Esophagus muscularis mucosa (tissue), 4 donors: ENCODE measurements at regions not wholly inside any gene's neighbourhood (a gene's known extent, or its start where the extent isn't known, plus 50 kb on each side); places are given as distances from the start of the nearest gene placed in this dataset.
A peak's percentile ranks its signal among the peaks of the same experiment; 100 is the strongest.

Source experiments
- DNase-seq: peaks from one replicate; pipeline ENCODE4 v3.0.0-alpha.2; 2017; ENCODE audit errors: extremely low spot score
- H3K27ac ChIP-seq, 4 donors: fragments of 200-600 bp; sonication (generic); replicated peaks in 1 of 4; 1 replicate in 3 of 4; 2 replicates in 1 of 4; pipeline ENCODE4 v1.5.1; 2016 to 2019; ENCODE audit warnings: mild to moderate bottlenecking in 1 of 4
- H3K27me3 ChIP-seq, 4 donors: fragments of 200-600 bp; sonication (generic); one replicate each; pipeline versions ENCODE4 v1.5.1 to v1.6.0; 2016 to 2019
- H3K36me3 ChIP-seq, 4 donors: fragments of 200-600 bp; sonication (generic); one replicate each; pipeline ENCODE4 v1.5.1; 2016 to 2019
- H3K4me1 ChIP-seq, 4 donors: fragments of 200-600 bp; sonication (generic); one replicate each; pipeline ENCODE4 v1.5.1; 2016 to 2019
- H3K4me3 ChIP-seq, 4 donors: fragments of 200-600 bp; sonication (generic); 1 replicate in 2 of 4; 2 replicates in 2 of 4; pipeline ENCODE4 v1.5.1; 2016 to 2019; ENCODE audit warnings: mild to moderate bottlenecking in 4 of 4, moderate library complexity in 1 of 4
- H3K9me3 ChIP-seq, 4 donors: fragments of 200-600 bp; sonication (generic); 1 replicate in 3 of 4; 2 replicates in 1 of 4; pipeline ENCODE4 v1.5.1; 2016 to 2019
- EP300 ChIP-seq: sonication (generic); formaldehyde crosslinking; IDR thresholded peaks from one replicate; pipeline ENCODE4 v1.6.1; 2017; ENCODE audit warnings: antibody characterized with exemption
- POLR2A ChIP-seq: fragments of 450-650 bp; IDR thresholded peaks from one replicate; pipeline ENCODE4 v1.6.1; 2017; ENCODE audit warnings: antibody characterized with exemption, moderate library complexity, mild to moderate bottlenecking, low read depth
- POLR2AphosphoS5 ChIP-seq, 2 donors: sonication (generic); formaldehyde crosslinking; IDR thresholded peaks; one replicate each; pipeline ENCODE4 v1.6.1; 2017; ENCODE audit warnings: antibody characterized with exemption in 2 of 2
- WGBS: methylation state at CpG from one replicate; pipeline ENCODE4 v1.1.5; 2018; 5-methylcytosine and 5-hydroxymethylcytosine counted together
- intact Hi-C: fragments of 100-400 bp; cut with DNase I; formaldehyde crosslinking; loops from one replicate; pipeline ENCODE4 v1.15.1; 2023
- TF ChIP-seq, protein P1 (sequence below), 3 experiments: fragments of 200-600 bp in 2 of 3; fragments of 450-650 bp in 1 of 3; sonication (generic) in 2 of 3; IDR thresholded peaks; one replicate each; pipeline ENCODE4 v1.5.1; 2017 to 2019; ENCODE audit warnings: antibody characterized with exemption in 3 of 3, mild to moderate bottlenecking in 2 of 3, moderate library complexity in 1 of 3

DNA sequence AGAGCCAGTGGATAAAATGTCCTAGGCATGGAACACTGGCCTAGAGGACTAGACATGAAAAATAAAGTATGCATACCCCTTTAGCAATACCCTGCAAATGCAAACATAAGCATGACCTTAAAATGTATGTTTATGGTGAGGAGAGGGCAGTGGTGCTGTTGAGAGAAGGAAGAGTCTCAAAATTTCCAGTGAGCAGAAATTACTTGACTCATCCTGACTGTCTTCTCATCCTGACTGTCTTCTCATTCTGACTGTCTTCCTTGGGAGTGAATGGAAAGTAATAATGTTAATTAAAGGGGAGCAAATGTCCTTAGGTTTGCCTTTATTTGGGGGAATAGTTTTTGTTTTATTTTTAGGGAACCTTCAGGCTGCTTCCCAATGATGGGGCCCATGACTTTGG lies 121.5 kb upstream of the GALNT15 start:
- no peak for TF ChIP-seq POLR2A
- TF ChIP-seq EP300, result no peak
- no peak for DNase-seq
- no peaks in the 10 kb centered on the region for H3K9me3 ChIP-seq
- H3K27me3 ChIP-seq, result no peaks in the 10 kb centered on the region
- H3K36me3 ChIP-seq, result no peaks in the 10 kb centered on the region
- no peak overlapping the region for H3K27ac ChIP-seq
- intact Hi-C loops, result no loop called here
- no peak overlapping the region for H3K4me3 ChIP-seq
- peaks cover 14 to 36% (median 25%) of the 10 kb centered on the region in 4 donors for H3K4me1 ChIP-seq

DNA sequence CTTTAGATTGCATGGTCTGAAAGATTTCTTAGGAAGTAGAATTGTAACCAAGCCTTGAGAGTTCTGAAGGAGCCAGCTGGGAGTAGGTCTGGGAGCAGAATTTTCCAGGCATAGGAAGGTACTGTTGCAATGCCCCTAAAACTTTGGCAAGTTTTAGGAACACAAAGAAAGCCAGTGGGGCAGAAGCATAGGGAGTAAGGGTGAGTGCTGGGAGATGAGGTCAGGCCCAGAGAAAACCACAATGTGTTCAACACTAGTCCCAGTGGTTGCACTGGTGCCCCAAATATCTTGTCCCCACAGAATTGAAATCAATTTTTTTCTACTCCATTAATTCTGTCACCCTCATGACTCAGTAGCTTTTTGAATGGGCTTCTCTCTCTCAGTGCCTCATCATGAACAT lies 120.7 kb upstream of the GALNT15 start:
- no peak overlapping the region for H3K4me3 ChIP-seq
- H3K27me3 ChIP-seq, result no peaks in the 10 kb centered on the region
- no peaks in the 10 kb centered on the region for H3K9me3 ChIP-seq
- intact Hi-C loops, result no loop called here
- no peaks in the 10 kb centered on the region for H3K36me3 ChIP-seq
- TF ChIP-seq EP300 (no peak), POLR2AphosphoS5 (IDR thresholded peaks at IDR 0.05) (peak in 1 of 2 donors; percentile 19)
- H3K4me1 ChIP-seq, result peaks cover 12 to 35% (median 33%) of the 10 kb centered on the region in 4 donors
- DNase-seq, result no peak
- peak overlapping the region in 3 of 4 donors; percentile 70 to 78 (median 77) for H3K27ac ChIP-seq

DNA sequence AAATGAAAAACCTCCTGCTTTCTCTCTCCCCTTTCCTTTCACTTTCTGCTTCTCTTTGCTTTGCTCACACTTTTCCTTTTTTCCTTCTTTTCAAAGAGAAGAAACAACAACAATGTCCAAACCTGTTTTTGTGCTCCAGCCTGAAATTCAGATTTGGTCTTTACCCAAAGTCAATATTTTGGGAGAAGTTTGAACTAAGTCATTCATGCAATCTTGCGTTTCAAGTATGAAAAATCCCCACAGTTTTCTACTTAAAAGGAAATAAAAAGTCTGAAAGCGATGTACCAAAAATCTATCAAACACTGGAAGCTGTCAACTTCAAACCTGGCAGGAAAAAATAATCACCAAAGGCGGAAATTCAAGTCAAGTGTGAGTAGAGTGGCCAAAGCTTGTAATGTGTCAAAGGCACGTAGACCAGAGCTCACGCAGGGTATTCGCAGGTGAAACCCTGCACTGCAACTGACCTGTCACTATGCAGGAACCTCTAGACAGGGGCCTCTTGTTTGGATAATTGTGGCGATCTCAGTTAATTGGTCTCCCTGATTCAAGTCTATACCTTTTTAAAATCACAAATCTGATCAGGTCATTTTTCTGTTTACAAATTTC lies 118.8 kb upstream of the GALNT15 start:
- Histone ChIP-seq H3K27me3 (no peaks in the 10 kb centered on the region), H3K4me1 (peaks cover 28 to 46% (median 42%) of the 10 kb centered on the region in 4 donors), H3K4me3 (no peak overlapping the region), H3K27ac (peak overlapping the region; percentile 70 to 78 (median 74)), H3K9me3 (no peaks in the 10 kb centered on the region), H3K36me3 (no peaks in the 10 kb centered on the region)
- no peak for DNase-seq
- intact Hi-C loops, result no loop called here
- TF ChIP-seq POLR2A (no peak), EP300 (no peak), POLR2AphosphoS5 (IDR thresholded peaks at IDR 0.05) (no peak)
- TF ChIP-seq, protein P1, sequence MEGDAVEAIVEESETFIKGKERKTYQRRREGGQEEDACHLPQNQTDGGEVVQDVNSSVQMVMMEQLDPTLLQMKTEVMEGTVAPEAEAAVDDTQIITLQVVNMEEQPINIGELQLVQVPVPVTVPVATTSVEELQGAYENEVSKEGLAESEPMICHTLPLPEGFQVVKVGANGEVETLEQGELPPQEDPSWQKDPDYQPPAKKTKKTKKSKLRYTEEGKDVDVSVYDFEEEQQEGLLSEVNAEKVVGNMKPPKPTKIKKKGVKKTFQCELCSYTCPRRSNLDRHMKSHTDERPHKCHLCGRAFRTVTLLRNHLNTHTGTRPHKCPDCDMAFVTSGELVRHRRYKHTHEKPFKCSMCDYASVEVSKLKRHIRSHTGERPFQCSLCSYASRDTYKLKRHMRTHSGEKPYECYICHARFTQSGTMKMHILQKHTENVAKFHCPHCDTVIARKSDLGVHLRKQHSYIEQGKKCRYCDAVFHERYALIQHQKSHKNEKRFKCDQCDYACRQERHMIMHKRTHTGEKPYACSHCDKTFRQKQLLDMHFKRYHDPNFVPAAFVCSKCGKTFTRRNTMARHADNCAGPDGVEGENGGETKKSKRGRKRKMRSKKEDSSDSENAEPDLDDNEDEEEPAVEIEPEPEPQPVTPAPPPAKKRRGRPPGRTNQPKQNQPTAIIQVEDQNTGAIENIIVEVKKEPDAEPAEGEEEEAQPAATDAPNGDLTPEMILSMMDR (IDR thresholded peaks at IDR 0.05), result no peak
- WGBS, result 67% methylated on average over 7 of the region's 7 CpGs

DNA sequence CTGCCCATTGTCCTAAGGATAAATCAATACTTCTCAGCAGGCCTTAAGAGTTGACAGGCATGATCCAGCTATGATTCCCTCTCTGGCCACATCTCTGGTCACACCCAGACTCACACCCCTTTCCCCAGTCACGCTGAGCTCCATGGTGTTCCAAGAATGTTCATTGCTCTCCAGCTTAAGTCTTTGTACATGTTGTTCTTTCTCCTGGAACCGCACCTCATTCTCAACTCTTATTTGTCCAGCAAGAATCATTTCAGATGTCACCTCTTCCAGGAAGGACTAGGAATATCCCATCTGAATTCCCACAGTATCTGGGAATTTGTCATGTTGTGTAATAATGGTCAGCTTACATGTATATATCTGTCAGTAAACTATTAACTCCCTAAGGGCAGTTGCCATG lies 118.3 kb upstream of the GALNT15 start:
- Histone ChIP-seq H3K4me1 (peaks cover 34 to 51% (median 47%) of the 10 kb centered on the region in 4 donors), H3K4me3 (no peak overlapping the region), H3K27ac (peak overlapping the region; percentile 70 to 82 (median 78)), H3K36me3 (no peaks in the 10 kb centered on the region), H3K27me3 (no peaks in the 10 kb centered on the region), H3K9me3 (no peaks in the 10 kb centered on the region)
- no peak for DNase-seq
- 69% methylated on average over 2 of the region's 2 CpGs for WGBS
- TF ChIP-seq POLR2AphosphoS5 (IDR thresholded peaks at IDR 0.05), result peak; percentile 69 to 74
- peak; percentile 33 for TF ChIP-seq EP300
- TF ChIP-seq POLR2A, result no peak
- TF ChIP-seq, protein P1 (IDR thresholded peaks at IDR 0.05), result no peak
- intact Hi-C loops, result no loop called here

DNA sequence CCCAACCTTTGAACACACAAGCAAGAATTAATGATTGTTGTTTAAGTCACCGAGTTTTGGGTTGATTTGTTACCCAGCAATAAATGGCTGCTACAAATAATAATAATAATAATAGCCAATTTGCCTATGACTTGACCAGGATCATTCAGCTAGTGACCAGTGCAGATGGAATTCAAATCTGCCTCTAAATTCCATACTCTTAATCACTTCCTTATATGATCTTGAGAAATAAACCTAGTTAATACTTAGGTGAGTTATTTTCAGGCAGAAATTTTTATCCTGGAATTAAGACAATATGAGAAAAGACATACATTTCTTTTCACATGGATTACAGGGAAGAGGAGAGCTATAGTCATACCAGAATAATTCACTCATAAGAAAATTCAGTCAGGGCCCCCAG lies 116.0 kb upstream of the GALNT15 start:
- TF ChIP-seq POLR2AphosphoS5 (IDR thresholded peaks at IDR 0.05) (no peak), POLR2A (no peak), EP300 (no peak)
- TF ChIP-seq, protein P1 (IDR thresholded peaks at IDR 0.05), result no peak
- H3K4me1 ChIP-seq, result peaks cover 47 to 63% (median 55%) of the 10 kb centered on the region in 4 donors
- peak overlapping the region; percentile 77 to 82 (median 78) for H3K27ac ChIP-seq
- H3K36me3 ChIP-seq, result no peaks in the 10 kb centered on the region
- WGBS, result 96% methylated on average over 1 of the region's 1 CpG
- no peaks in the 10 kb centered on the region for H3K9me3 ChIP-seq
- no peak overlapping the region for H3K4me3 ChIP-seq
- H3K27me3 ChIP-seq, result no peaks in the 10 kb centered on the region
- intact Hi-C loops, result no loop called here
- no peak for DNase-seq

DNA sequence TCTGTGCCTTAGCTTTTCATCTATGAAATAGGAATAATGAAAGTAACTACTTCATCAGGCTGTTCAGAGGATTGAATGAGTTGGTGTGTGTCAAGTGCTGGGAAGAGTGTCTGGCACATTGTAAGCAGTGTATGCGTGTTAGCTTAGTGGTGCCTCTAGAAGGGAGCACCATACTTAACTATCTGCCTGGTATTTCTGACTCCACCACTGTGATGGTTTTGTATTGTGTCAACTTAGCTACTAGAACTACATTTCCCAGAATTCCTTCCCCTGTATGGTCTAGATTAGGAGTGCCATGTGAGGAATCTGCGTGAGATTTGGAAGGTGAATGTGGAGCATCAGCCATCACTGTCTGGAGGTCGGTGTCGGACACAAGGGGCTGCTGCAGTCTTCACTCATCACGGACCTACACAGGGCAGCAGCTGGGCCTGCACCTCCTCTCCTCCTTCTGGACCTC lies 115.4 kb upstream of the GALNT15 start:
- Histone ChIP-seq H3K27me3 (no peaks in the 10 kb centered on the region), H3K9me3 (no peaks in the 10 kb centered on the region), H3K4me1 (peaks cover 43 to 69% (median 60%) of the 10 kb centered on the region in 4 donors), H3K27ac (peak overlapping the region; percentile 77 to 82 (median 78)), H3K36me3 (no peaks in the 10 kb centered on the region), H3K4me3 (no peak overlapping the region)
- intact Hi-C loops, result no loop called here
- DNase-seq, result no peak
- WGBS, result 94% methylated on average over 2 of the region's 5 CpGs
- TF ChIP-seq EP300, result no peak
- TF ChIP-seq POLR2A, result no peak
- no peak for TF ChIP-seq POLR2AphosphoS5 (IDR thresholded peaks at IDR 0.05)
- TF ChIP-seq, protein P1 (IDR thresholded peaks at IDR 0.05), result no peak
